ENCODE measurements at regions not wholly inside any gene's neighbourhood (a gene's known extent, or its start where the extent isn't known, plus 50 kb on each side); places are given as distances from the start of the nearest gene placed in this dataset.

DNA sequence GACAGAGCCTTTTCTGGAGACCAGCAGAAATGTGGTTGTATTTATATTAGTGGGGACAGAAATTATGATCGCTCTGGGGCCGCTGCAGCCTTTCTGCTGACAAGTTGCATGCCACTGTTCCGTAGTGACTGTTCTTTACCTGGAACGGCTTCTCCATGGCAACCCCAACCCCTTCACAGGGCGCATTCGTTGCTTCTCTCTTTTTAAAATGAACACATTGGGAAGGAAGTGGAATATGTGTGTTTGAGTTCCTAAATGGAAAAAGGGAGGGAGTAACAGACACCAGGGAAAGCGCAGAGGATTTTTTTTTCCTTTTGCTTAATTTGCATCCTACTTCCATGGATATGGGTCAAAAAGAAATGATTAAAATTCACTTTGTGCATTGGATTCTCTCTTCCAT is 482.0 kb upstream of the SUCLG2 start:
- Mint-ChIP-seq H3K27me3 (ENCODE audit: low read depth) (no peaks in the 10 kb centered on the region), H3K36me3 (ENCODE audit: insufficient read depth) (peaks cover 5% of the 10 kb centered on the region), H3K9me3 (no peaks in the 10 kb centered on the region), H3K4me3 (no peak overlapping the region), H3K4me1 (ENCODE audit: low read depth) (peaks cover 2% of the 10 kb centered on the region)
- ATAC-seq = no peak
- DNase-seq = no peak

DNA sequence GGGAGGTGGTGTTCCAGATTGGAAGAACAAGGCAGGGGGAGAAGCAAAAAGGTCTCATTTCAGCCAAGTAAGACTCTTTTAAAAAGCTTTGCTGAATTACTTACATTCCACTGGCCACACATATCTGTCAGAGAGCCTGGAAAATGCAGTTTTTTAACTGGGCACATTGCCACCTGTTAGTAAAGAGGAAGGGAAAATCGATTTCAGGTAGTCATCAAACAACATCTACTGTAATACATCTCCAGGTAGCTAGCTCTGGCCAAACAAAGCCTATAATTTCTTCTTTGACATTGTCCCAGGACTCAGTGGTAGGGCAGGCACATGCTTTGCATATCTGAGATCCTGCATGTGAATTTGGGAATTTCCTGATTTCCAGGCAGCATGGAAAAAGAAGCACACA is 480.7 kb upstream of the SUCLG2 start:
- no peak for ATAC-seq
- Mint-ChIP-seq H3K36me3 (ENCODE audit: insufficient read depth) (peaks cover 10% of the 10 kb centered on the region), H3K9me3 (peaks cover 4% of the 10 kb centered on the region), H3K27me3 (ENCODE audit: low read depth) (no peaks in the 10 kb centered on the region), H3K4me1 (ENCODE audit: low read depth) (peaks cover 2% of the 10 kb centered on the region), H3K4me3 (no peak overlapping the region)
- DNase-seq = no peak

DNA sequence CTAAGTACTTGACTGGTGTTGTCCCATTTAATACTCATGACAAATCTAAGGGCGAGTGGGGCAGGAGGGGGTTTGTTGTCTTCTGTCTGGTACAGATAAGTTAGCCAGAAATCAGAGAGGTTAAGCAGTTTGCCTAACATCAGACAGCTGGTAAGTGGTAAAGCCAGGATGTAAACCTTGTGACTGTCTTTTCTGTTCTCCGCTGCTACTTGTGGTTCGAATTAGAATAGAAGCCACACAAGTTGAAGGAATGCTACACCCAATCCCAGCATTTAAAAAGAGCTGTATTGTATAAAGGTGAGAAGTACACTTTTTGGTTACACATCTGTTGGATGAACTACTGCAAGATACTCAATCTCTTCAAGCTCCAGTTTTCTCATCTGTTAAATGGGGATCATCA is 474.7 kb upstream of the SUCLG2 start:
- no peak for DNase-seq
- Mint-ChIP-seq H3K9me3 (peaks cover 4% of the 10 kb centered on the region), H3K27me3 (ENCODE audit: low read depth) (no peaks in the 10 kb centered on the region), H3K4me1 (ENCODE audit: low read depth) (peaks cover 10% of the 10 kb centered on the region), H3K36me3 (ENCODE audit: insufficient read depth) (peaks cover 7% of the 10 kb centered on the region), H3K4me3 (no peak overlapping the region)
- ATAC-seq = no peak

- no peak for ATAC-seq
- no peaks in the 10 kb centered on the region for H3K27me3 Mint-ChIP-seq (ENCODE audit: low read depth)
- H3K36me3 Mint-ChIP-seq (ENCODE audit: insufficient read depth) = peaks cover 10% of the 10 kb centered on the region
- H3K4me3 Mint-ChIP-seq = no peak overlapping the region
- peaks cover 3% of the 10 kb centered on the region for H3K9me3 Mint-ChIP-seq
- peaks cover 17% of the 10 kb centered on the region for H3K4me1 Mint-ChIP-seq (ENCODE audit: low read depth)
- no peak for DNase-seq
Measured at GRCh38 chr3:68123231-68123630, 468.8 kb upstream of the SUCLG2 start.

GRCh38 chr3:68121287-68121686 is 466.9 kb upstream of the SUCLG2 start:
- H3K36me3 Mint-ChIP-seq (ENCODE audit: insufficient read depth) = peaks cover 10% of the 10 kb centered on the region
- H3K9me3 Mint-ChIP-seq = peaks cover 3% of the 10 kb centered on the region
- no peak for DNase-seq
- peaks cover 14% of the 10 kb centered on the region for H3K4me1 Mint-ChIP-seq (ENCODE audit: low read depth)
- no peaks in the 10 kb centered on the region for H3K27me3 Mint-ChIP-seq (ENCODE audit: low read depth)
- no peak overlapping the region for H3K4me3 Mint-ChIP-seq
- ATAC-seq = no peak

- ATAC-seq = no peak
- Mint-ChIP-seq H3K27me3 (ENCODE audit: low read depth) (no peaks in the 10 kb centered on the region), H3K4me3 (no peak overlapping the region), H3K36me3 (ENCODE audit: insufficient read depth) (peaks cover 7% of the 10 kb centered on the region), H3K4me1 (ENCODE audit: low read depth) (no peaks in the 10 kb centered on the region), H3K9me3 (peaks cover 3% of the 10 kb centered on the region)
- no peak for DNase-seq
Measured at GRCh38 chr3:68116580-68116979, 462.2 kb upstream of the SUCLG2 start.

- H3K4me3 Mint-ChIP-seq = no peak overlapping the region
- no peak for ATAC-seq
- H3K36me3 Mint-ChIP-seq (ENCODE audit: insufficient read depth) = peaks cover 14% of the 10 kb centered on the region
- peaks cover 11% of the 10 kb centered on the region for H3K9me3 Mint-ChIP-seq
- DNase-seq = no peak
- peaks cover 13% of the 10 kb centered on the region for H3K4me1 Mint-ChIP-seq (ENCODE audit: low read depth)
- H3K27me3 Mint-ChIP-seq (ENCODE audit: low read depth) = no peaks in the 10 kb centered on the region
Measured at GRCh38 chr3:68103811-68104210, 449.4 kb upstream of the SUCLG2 start.

DNA sequence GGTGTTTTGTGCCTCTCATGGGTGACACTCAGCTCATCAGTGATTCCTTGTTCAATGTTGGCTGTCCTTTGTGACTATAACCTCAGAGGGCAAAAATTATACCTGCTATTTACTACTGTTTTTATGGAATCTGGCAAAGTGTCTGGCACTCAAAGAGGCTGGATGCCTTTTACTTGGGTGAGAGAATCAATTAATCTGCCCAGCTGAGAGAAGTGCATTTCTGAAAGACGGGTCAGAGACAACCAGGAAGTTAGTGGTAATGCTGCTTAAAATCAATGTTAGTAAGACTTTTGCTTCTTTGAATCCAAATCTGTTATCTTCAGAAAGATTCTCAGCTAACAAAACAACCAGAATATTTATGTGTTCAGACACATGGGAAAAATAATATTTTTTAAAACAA is 436.2 kb upstream of the SUCLG2 start:
- no peaks in the 10 kb centered on the region for H3K36me3 Mint-ChIP-seq (ENCODE audit: insufficient read depth)
- no peaks in the 10 kb centered on the region for H3K27me3 Mint-ChIP-seq (ENCODE audit: low read depth)
- no peak for DNase-seq
- ATAC-seq = no peak
- peaks cover 66% of the 10 kb centered on the region for H3K4me1 Mint-ChIP-seq (ENCODE audit: low read depth)
- no peaks in the 10 kb centered on the region for H3K9me3 Mint-ChIP-seq
- H3K4me3 Mint-ChIP-seq = no peak overlapping the region

DNA sequence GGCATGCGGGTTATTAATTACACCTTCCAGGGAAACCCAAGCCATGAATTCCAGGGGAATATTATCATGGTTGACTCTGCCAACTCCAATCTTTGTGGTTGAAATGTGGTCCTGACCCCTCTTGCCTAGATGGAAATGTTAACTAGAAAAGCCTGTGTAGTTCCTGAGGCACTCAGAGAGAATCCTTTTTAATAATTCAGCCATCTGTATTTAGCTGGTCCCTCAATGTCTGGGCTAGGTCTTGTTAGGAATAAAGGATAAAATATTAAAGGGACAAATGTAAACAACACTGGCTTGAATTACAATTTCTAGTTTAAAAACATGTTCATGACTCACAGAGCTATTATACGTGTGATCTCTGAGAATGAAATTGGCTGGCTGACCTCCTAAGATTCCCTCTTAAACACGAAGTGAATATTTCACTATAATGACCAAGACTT is 435.2 kb upstream of the SUCLG2 start:
- Mint-ChIP-seq H3K4me1 (ENCODE audit: low read depth) (peaks cover 70% of the 10 kb centered on the region), H3K9me3 (no peaks in the 10 kb centered on the region), H3K36me3 (ENCODE audit: insufficient read depth) (no peaks in the 10 kb centered on the region), H3K4me3 (no peak overlapping the region), H3K27me3 (ENCODE audit: low read depth) (no peaks in the 10 kb centered on the region)
- ATAC-seq = no peak
- no peak for DNase-seq

- Mint-ChIP-seq H3K36me3 (ENCODE audit: insufficient read depth) (peaks cover 2% of the 10 kb centered on the region), H3K27me3 (ENCODE audit: low read depth) (no peaks in the 10 kb centered on the region), H3K4me3 (peak overlapping the region; percentile 8), H3K4me1 (ENCODE audit: low read depth) (peaks cover 67% of the 10 kb centered on the region), H3K9me3 (no peaks in the 10 kb centered on the region)
- ATAC-seq = no peak
- no peak for DNase-seq
Measured at GRCh38 chr3:68088636-68089035, 434.2 kb upstream of the SUCLG2 start.

DNA sequence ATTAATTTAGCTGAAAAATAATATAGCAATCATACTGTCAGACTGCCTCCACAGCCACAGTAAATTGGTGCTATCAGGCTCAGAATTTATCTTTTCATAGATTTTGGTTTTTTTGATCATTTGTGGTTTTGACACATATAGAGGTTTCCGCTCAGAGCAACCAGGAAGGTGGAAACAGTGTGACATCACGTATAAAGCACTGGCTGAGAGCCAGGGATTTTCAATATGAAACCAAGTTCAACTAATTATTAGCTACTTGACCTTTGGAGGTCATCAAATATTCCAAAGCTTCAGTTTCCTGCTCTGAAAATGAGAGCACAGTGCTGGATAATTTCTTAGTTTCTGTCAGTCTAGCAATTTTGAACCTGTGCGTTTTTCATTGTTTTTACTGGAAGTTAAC is 433.8 kb upstream of the SUCLG2 start:
- Mint-ChIP-seq H3K36me3 (ENCODE audit: insufficient read depth) (peaks cover 3% of the 10 kb centered on the region), H3K27me3 (ENCODE audit: low read depth) (no peaks in the 10 kb centered on the region), H3K4me1 (ENCODE audit: low read depth) (peaks cover 66% of the 10 kb centered on the region), H3K9me3 (no peaks in the 10 kb centered on the region), H3K4me3 (peak overlapping the region; percentile 8)
- ATAC-seq = peak; percentile 46 to 58
- peak; percentile 49 for DNase-seq

DNA sequence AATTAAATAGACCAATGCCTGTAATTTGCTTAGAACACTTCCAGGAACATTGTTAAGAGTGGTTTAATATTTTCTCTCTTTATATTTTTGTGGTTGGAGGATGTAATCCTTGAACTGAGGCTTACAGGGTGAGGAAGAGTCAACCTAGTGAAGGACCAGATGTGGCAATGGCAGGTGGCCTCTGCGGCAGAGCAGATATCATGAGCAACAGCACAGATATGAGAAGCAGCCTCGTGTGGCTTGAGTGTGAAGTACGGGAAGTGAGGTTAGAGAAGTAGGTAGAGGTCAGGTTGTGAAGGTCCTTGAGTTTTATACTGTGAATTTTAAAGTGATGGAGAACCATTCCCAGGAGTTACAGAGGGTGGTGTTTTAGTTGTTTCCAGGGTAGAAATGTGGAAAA is 417.6 kb upstream of the SUCLG2 start:
- Mint-ChIP-seq H3K36me3 (ENCODE audit: insufficient read depth) (peaks cover 19% of the 10 kb centered on the region), H3K4me1 (ENCODE audit: low read depth) (peaks cover 8% of the 10 kb centered on the region), H3K9me3 (peaks cover 21% of the 10 kb centered on the region), H3K4me3 (no peak overlapping the region), H3K27me3 (ENCODE audit: low read depth) (no peaks in the 10 kb centered on the region)
- DNase-seq (no peak), ATAC-seq (no peak)

DNA sequence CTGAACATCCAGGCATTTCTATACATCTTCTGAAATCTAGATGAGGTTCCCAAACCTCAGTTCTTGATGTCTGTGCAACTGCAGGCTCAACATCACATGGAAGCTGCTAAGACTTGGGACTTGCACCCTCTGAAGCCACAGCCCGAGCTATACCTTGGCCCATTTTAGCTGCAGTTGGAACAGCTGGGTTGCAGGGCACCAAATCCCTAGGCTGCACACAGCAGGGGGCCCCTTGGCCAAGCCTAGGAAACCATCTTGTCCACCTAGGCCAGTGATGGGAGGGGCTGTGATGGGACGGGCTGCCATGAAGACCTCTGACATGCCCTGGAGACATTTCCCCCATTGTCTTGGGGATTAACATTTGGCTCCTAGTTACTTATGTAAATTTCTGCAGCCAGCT is 415.8 kb upstream of the SUCLG2 start:
- ATAC-seq = no peak
- peaks cover 21% of the 10 kb centered on the region for H3K9me3 Mint-ChIP-seq
- H3K27me3 Mint-ChIP-seq (ENCODE audit: low read depth) = no peaks in the 10 kb centered on the region
- peaks cover 6% of the 10 kb centered on the region for H3K4me1 Mint-ChIP-seq (ENCODE audit: low read depth)
- peaks cover 19% of the 10 kb centered on the region for H3K36me3 Mint-ChIP-seq (ENCODE audit: insufficient read depth)
- H3K4me3 Mint-ChIP-seq = no peak overlapping the region
- no peak for DNase-seq

DNA sequence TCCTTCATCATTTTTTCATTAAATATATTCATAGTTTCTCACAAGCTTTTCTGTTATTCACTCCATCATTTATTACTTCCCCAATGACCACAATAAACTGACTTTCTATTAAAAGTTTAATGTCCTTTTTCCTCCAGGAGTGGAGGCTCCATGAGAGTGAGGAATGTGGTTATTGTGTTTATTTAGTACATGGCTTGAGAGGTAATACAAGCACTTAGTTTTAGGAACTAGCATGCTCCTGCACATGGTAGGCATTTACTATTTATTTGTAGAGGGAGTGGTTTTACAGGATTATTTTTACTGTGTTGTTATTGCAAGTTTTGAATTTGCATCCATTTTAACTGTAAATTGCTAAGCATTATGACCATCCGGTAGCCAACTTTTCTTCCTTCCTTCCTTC is 412.9 kb upstream of the SUCLG2 start:
- H3K27me3 Mint-ChIP-seq (ENCODE audit: low read depth) = no peaks in the 10 kb centered on the region
- no peak for DNase-seq
- H3K9me3 Mint-ChIP-seq = peaks cover 20% of the 10 kb centered on the region
- H3K4me3 Mint-ChIP-seq = no peak overlapping the region
- ATAC-seq = no peak
- H3K36me3 Mint-ChIP-seq (ENCODE audit: insufficient read depth) = peaks cover 16% of the 10 kb centered on the region
- peaks cover 4% of the 10 kb centered on the region for H3K4me1 Mint-ChIP-seq (ENCODE audit: low read depth)

DNA sequence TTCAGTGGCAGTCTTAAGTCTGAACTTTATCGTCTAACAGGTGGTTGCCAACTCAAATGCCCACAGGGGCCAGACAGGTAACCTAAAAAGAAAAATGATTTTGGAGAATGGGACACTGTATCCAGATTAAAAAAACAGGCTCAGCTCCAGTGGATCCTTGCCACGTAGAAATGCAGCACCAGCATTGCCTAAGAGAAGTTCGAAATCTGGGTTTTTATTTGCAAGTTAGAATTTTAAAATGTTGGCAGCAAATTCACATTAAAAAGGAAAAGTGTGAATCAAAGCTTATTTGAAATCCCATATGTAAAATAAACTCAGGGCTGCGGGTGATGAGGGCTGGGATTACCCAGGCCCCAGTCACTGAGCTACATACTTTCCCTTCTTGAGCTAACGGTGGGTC is 408.5 kb upstream of the SUCLG2 start:
- no peaks in the 10 kb centered on the region for H3K9me3 Mint-ChIP-seq
- H3K4me3 Mint-ChIP-seq = no peak overlapping the region
- H3K27me3 Mint-ChIP-seq (ENCODE audit: low read depth) = no peaks in the 10 kb centered on the region
- peaks cover 43% of the 10 kb centered on the region for H3K4me1 Mint-ChIP-seq (ENCODE audit: low read depth)
- DNase-seq (no peak), ATAC-seq (no peak)
- H3K36me3 Mint-ChIP-seq (ENCODE audit: insufficient read depth) = no peaks in the 10 kb centered on the region

- Mint-ChIP-seq H3K4me3 (no peak overlapping the region), H3K36me3 (ENCODE audit: insufficient read depth) (no peaks in the 10 kb centered on the region), H3K4me1 (ENCODE audit: low read depth) (peaks cover 63% of the 10 kb centered on the region), H3K9me3 (no peaks in the 10 kb centered on the region), H3K27me3 (ENCODE audit: low read depth) (no peaks in the 10 kb centered on the region)
- ATAC-seq (no peak), DNase-seq (no peak)
Measured at GRCh38 chr3:68060910-68061309, 406.5 kb upstream of the SUCLG2 start.

Data from activated T-cell treated with anti-CD3 and anti-CD28 coated beads, Interleukin-2, amount 50 U/mL, for 4 hours (primary cell).